CD1c-positive myeloid dendritic cell (primary cell): ENCODE measurements at regions not wholly inside any gene's neighbourhood (a gene's known extent, or its start where the extent isn't known, plus 50 kb on each side); places are given as distances from the start of the nearest gene placed in this dataset.

ENCODE experiments used
- DNase-seq: peaks from one replicate; pipeline ENCODE4 v3.0.0-alpha.2; 2016; ENCODE audit errors: extremely low spot score

- no peak for DNase-seq
Observed at GRCh38 chr3:94709249-94709902, 646.5 kb downstream of the NSUN3 start.

- no peak for DNase-seq
Observed at GRCh38 chr3:94714194-94714593, 651.3 kb downstream of the NSUN3 start.

- DNase-seq: no peak
Observed at GRCh38 chr3:94716326-94717018, 653.6 kb downstream of the NSUN3 start.

- no peak for DNase-seq
Observed at GRCh38 chr3:94734206-94734605, 671.3 kb downstream of the NSUN3 start.

GRCh38 chr3:94735354-94735753 is 672.5 kb downstream of the NSUN3 start:
- DNase-seq: no peak

- DNase-seq: no peak
Observed at GRCh38 chr3:94737116-94737515, 674.3 kb downstream of the NSUN3 start.

- DNase-seq: no peak
Observed at GRCh38 chr3:94739420-94739819, 676.6 kb downstream of the NSUN3 start.

- DNase-seq: no peak
Observed at GRCh38 chr3:94758751-94759150, 695.9 kb downstream of the NSUN3 start.

- DNase-seq: no peak
Observed at GRCh38 chr3:94772402-94772801, 709.5 kb downstream of the NSUN3 start.

GRCh38 chr3:94775746-94776145 is 712.9 kb downstream of the NSUN3 start:
- DNase-seq: no peak

- DNase-seq: no peak
Observed at GRCh38 chr3:94776401-94776915, 713.6 kb downstream of the NSUN3 start.

- DNase-seq: no peak
Observed at GRCh38 chr3:94778289-94778688, 715.4 kb downstream of the NSUN3 start.

GRCh38 chr3:94778814-94779494 is 716.1 kb downstream of the NSUN3 start:
- no peak for DNase-seq

GRCh38 chr3:94779699-94780098 is 716.8 kb downstream of the NSUN3 start:
- no peak for DNase-seq

GRCh38 chr3:94784274-94784673 is 721.4 kb downstream of the NSUN3 start:
- DNase-seq: no peak

- no peak for DNase-seq
Observed at GRCh38 chr3:94787066-94787465, 724.2 kb downstream of the NSUN3 start.

- DNase-seq: no peak
Observed at GRCh38 chr3:94787734-94788270, 724.9 kb downstream of the NSUN3 start.

- DNase-seq: no peak
Observed at GRCh38 chr3:94794563-94794962, 731.7 kb downstream of the NSUN3 start.

- no peak for DNase-seq
Observed at GRCh38 chr3:94799420-94800060, 736.7 kb downstream of the NSUN3 start.

GRCh38 chr3:94811836-94812235 is 749.0 kb downstream of the NSUN3 start:
- DNase-seq: no peak

GRCh38 chr3:94821241-94821640 is 758.4 kb downstream of the NSUN3 start:
- DNase-seq: no peak

GRCh38 chr3:94822298-94822697 is 759.4 kb downstream of the NSUN3 start:
- no peak for DNase-seq
